Mesendoderm (in vitro differentiated cells): ENCODE measurements at regions not wholly inside any gene's neighbourhood (a gene's known extent, or its start where the extent isn't known, plus 50 kb on each side); places are given as distances from the start of the nearest gene placed in this dataset.

Experiments
- DNase-seq: peaks from one replicate; pipeline ENCODE4 v3.0.0; 2013
- H2AK5ac ChIP-seq: 2 replicates; pipeline ENCODE4 v1.6.1; 2013; ENCODE audit warnings: low read length, inconsistent platforms
- H2BK120ac ChIP-seq: 2 replicates; pipeline ENCODE4 v1.6.1; 2013; ENCODE audit warnings: low read depth, mild to moderate bottlenecking, low read length, moderate library complexity, mixed read lengths
- H2BK15ac ChIP-seq: replicated peaks from 2 replicates; pipeline ENCODE4 v1.6.1; 2013; ENCODE audit warnings: low read depth, mild to moderate bottlenecking, moderate library complexity
- H2BK5ac ChIP-seq: 2 replicates; pipeline ENCODE4 v1.6.1; 2013; ENCODE audit warnings: low read length, inconsistent platforms
- H3K18ac ChIP-seq: 2 replicates; pipeline ENCODE4 v1.6.1; 2013; ENCODE audit warnings: mild to moderate bottlenecking, low read length, mixed read lengths
- H3K23ac ChIP-seq: one replicate; pipeline ENCODE4 v1.6.1; 2013; ENCODE audit warnings: low read length
- H3K27ac ChIP-seq: 2 replicates; pipeline ENCODE4 v1.5.1; 2013; ENCODE audit warnings: low read depth, mild to moderate bottlenecking, inconsistent platforms, low read length, moderate library complexity
- H3K27me3 ChIP-seq: 2 replicates; pipeline ENCODE4 v1.6.1; 2013; ENCODE audit warnings: low read length, control low read depth, mild to moderate bottlenecking, inconsistent platforms; ENCODE audit not compliant: insufficient read depth, poor library complexity
- H3K36me3 ChIP-seq: 2 replicates; pipeline ENCODE4 v1.6.1; 2013; ENCODE audit warnings: low read length, inconsistent platforms; ENCODE audit not compliant: control insufficient read depth, insufficient read depth
- H3K4ac ChIP-seq: one replicate; pipeline ENCODE4 v1.6.1; 2013; ENCODE audit warnings: low read depth, mild to moderate bottlenecking, low read length, moderate library complexity
- H3K4me1 ChIP-seq: 2 replicates; pipeline ENCODE4 v1.6.1; 2013; ENCODE audit warnings: low read depth, low read length, inconsistent platforms; ENCODE audit not compliant: control insufficient read depth
- H3K4me2 ChIP-seq: 2 replicates; pipeline ENCODE4 v1.6.1; 2013; ENCODE audit warnings: low read length
- H3K4me3 ChIP-seq: 2 replicates; pipeline ENCODE4 v1.5.1; 2013; ENCODE audit warnings: mild to moderate bottlenecking, low read length
- H3K56ac ChIP-seq: one replicate; pipeline ENCODE4 v1.6.1; 2013; ENCODE audit warnings: low read length
- H3K79me1 ChIP-seq: 2 replicates; pipeline ENCODE4 v1.6.1; 2013; ENCODE audit warnings: low read length, inconsistent platforms
- H3K79me2 ChIP-seq: 2 replicates; pipeline ENCODE4 v1.6.1; 2013; ENCODE audit warnings: mild to moderate bottlenecking, low read length; ENCODE audit not compliant: control insufficient read depth, insufficient read depth
- H3K9ac ChIP-seq: 2 replicates; pipeline ENCODE4 v1.6.1; 2013; ENCODE audit warnings: low read length, inconsistent platforms
- H4K5ac ChIP-seq: one replicate; pipeline ENCODE4 v1.6.1; 2013; ENCODE audit warnings: low read length
- H4K8ac ChIP-seq: one replicate; pipeline ENCODE4 v1.6.1; 2013; ENCODE audit warnings: low read depth, mild to moderate bottlenecking, control low read depth, low read length, moderate library complexity
- WGBS: extraction: QIAGEN DNeasy Blood & Tissue Kit; methylation state at CpG from one replicate; pipeline ENCODE4 v1.1.7; 2013; ENCODE audit warnings: low lambda C conversion rate, missing lambda C conversion rate; ENCODE audit not compliant: insufficient coverage; ENCODE audit errors: extremely low coverage; 5-methylcytosine and 5-hydroxymethylcytosine counted together

DNA sequence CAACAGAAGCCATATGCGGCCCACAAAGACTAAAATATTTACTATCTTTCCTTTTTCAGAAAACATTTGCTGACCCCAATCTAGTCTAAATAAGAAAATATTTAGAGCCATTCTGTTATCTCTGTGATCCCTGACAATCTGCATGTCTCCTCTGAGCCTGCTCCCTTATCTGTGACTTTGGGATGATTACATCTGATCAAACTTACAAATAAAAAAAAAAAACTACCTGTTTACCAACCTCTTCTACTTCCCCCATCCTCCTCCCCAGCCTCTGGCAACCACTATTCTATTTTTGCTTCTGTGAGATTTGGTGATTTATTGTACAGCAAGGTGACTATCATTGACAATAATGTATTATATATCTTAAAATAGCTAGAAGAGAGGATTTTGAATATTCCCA is 176.3 kb upstream of the CD180 start:
- no peaks in the 10 kb centered on the region for H3K36me3 ChIP-seq
- H3K4me2 ChIP-seq: no peak overlapping the region
- no peaks in the 10 kb centered on the region for H3K79me1 ChIP-seq
- no peak overlapping the region for H3K23ac ChIP-seq
- H3K27ac ChIP-seq: no peak overlapping the region
- H3K56ac ChIP-seq: no peak overlapping the region
- no peak overlapping the region for H2BK5ac ChIP-seq
- no peaks in the 10 kb centered on the region for H3K4me1 ChIP-seq
- no peak overlapping the region for H2BK120ac ChIP-seq
- H2BK15ac ChIP-seq: no peak overlapping the region
- no peak overlapping the region for H4K5ac ChIP-seq
- H3K4me3 ChIP-seq: no peak overlapping the region
- no peaks in the 10 kb centered on the region for H3K79me2 ChIP-seq
- H4K8ac ChIP-seq: no peak overlapping the region
- peak; percentile 20 for DNase-seq
- H2AK5ac ChIP-seq: no peak overlapping the region
- H3K18ac ChIP-seq: no peak overlapping the region
- H3K9ac ChIP-seq: no peak overlapping the region
- H3K4ac ChIP-seq: no peak overlapping the region
- H3K27me3 ChIP-seq: no peaks in the 10 kb centered on the region
- WGBS: no CpG with 5 or more reads among the region's 1 CpG

DNA sequence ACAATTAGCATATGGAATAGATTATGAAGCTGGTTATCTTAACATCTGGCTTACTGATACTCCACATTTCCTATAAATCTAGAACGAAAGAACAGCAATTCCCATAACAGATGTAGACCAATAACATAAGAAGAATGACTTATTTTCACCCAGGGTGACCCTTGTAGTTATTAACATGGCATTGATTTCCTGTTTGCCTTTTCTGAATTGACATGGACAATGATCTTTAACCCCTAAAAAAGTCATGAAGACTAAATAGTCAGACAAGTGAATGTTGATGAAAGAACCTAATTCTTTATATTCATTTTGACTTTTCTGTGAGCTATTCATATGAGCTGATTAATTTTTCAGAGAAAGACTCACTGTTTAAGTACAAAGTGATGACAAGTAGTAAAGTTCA is 175.3 kb upstream of the CD180 start:
- Histone ChIP-seq H3K27me3 (no peaks in the 10 kb centered on the region), H3K18ac (no peak overlapping the region), H2BK120ac (no peak overlapping the region), H2AK5ac (no peak overlapping the region), H4K8ac (no peak overlapping the region), H2BK15ac (no peak overlapping the region), H3K4ac (no peak overlapping the region), H3K23ac (no peak overlapping the region), H2BK5ac (no peak overlapping the region), H3K4me3 (no peak overlapping the region), H3K79me1 (no peaks in the 10 kb centered on the region), H3K36me3 (no peaks in the 10 kb centered on the region), H4K5ac (no peak overlapping the region), H3K9ac (no peak overlapping the region), H3K4me1 (no peaks in the 10 kb centered on the region), H3K56ac (no peak overlapping the region), H3K27ac (no peak overlapping the region), H3K79me2 (no peaks in the 10 kb centered on the region), H3K4me2 (no peak overlapping the region)
- no CpG with 5 or more reads among the region's 1 CpG for WGBS
- no peak for DNase-seq

DNA sequence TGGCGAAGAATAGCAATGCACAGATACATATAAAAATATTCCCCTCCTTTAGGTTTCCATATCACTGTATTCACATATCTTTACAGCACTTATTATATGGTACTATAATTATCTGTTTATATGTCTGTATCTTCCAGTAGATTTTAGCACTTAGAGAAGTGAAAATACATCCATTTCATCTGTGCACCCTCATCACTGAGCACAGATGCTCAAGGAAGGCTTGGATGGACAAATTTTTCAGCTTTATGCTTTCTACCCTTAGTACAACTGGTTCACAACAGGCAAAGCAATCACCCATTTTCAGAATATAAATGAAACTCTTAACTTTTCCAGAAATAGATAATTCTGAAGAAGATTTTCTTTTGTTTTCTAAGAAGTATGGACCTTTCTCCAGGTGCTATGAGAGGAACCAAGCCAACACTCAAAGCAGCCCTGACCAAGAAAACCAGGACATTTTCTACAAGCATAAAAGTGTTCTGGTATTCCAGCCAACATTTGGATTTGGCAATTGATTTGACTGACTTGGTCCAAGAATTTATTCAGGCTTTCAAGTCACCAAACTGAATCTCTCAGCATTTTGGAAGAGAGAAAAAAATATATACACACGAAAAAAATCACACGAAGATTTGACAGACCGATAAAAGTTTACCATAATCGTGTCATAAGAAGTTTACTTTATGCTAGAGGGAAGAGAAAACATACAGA is 170.2 kb upstream of the CD180 start:
- no peak overlapping the region for H3K9ac ChIP-seq
- H4K5ac ChIP-seq: no peak overlapping the region
- H4K8ac ChIP-seq: no peak overlapping the region
- no peak overlapping the region for H2BK120ac ChIP-seq
- no peaks in the 10 kb centered on the region for H3K79me2 ChIP-seq
- no CpG with 5 or more reads among the region's 5 CpGs for WGBS
- H3K4ac ChIP-seq: no peak overlapping the region
- H3K4me1 ChIP-seq: no peaks in the 10 kb centered on the region
- no peak overlapping the region for H3K4me2 ChIP-seq
- H3K27ac ChIP-seq: no peak overlapping the region
- no peak overlapping the region for H3K56ac ChIP-seq
- no peaks in the 10 kb centered on the region for H3K27me3 ChIP-seq
- H3K18ac ChIP-seq: no peak overlapping the region
- no peak overlapping the region for H2AK5ac ChIP-seq
- H2BK5ac ChIP-seq: no peak overlapping the region
- no peak overlapping the region for H2BK15ac ChIP-seq
- H3K79me1 ChIP-seq: no peaks in the 10 kb centered on the region
- H3K4me3 ChIP-seq: no peak overlapping the region
- H3K23ac ChIP-seq: no peak overlapping the region
- no peak for DNase-seq
- H3K36me3 ChIP-seq: no peaks in the 10 kb centered on the region

DNA sequence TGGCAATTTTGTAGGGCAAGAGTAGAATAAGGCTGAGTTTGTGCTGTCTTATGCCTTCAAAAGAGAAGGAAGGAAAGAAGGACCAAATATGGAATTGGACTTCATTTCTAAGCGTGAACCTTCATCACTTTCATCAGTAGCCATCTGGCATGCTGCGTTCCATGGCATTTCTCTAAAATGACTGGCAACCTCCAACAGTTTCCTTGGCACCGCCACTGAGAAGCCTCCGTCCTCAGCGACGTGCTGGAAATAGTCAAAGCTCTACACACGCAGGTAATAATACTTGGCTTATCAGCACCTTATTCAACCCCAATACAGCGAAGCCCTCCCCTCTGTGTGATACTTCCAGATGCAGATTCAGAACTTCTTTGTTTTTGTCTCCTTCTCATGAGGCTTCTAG is 169.7 kb upstream of the CD180 start:
- Histone ChIP-seq H3K27ac (no peak overlapping the region), H4K8ac (no peak overlapping the region), H3K9ac (no peak overlapping the region), H2BK5ac (no peak overlapping the region), H3K18ac (no peak overlapping the region), H3K4me1 (no peaks in the 10 kb centered on the region), H2BK15ac (no peak overlapping the region), H2BK120ac (no peak overlapping the region), H4K5ac (no peak overlapping the region), H2AK5ac (no peak overlapping the region), H3K56ac (no peak overlapping the region), H3K4me3 (no peak overlapping the region), H3K36me3 (no peaks in the 10 kb centered on the region), H3K23ac (no peak overlapping the region), H3K4ac (no peak overlapping the region), H3K4me2 (no peak overlapping the region), H3K79me1 (no peaks in the 10 kb centered on the region), H3K27me3 (no peaks in the 10 kb centered on the region), H3K79me2 (no peaks in the 10 kb centered on the region)
- no peak for DNase-seq
- no CpG with 5 or more reads among the region's 8 CpGs for WGBS

DNA sequence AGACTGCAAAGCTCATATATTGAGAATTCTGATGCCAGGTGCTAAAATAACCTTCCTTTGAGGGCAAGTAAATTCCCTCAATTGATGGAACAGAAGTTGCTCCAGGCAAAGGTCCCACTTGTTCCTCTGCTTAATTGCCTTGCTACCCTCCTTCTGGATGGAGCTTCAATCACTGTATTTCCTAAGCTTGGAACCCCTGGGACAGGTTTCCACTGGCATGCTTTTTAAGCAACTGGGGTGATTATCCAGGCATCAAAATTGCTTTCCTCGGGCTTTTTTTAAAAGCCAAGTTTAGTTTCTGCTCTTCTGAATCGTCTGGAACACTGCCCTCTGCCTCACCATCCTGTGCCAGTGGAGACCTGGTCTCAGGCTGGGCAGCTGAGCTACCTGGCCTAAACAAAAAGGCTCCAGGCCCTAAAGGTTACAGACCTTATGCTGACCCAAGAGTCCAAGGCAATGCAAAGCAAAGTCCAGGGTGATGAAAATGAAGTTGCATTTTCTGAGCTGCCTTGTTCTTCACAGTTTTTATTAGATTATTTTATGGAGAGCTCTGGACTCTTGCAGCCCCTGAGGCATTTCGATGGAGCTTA is 167.9 kb upstream of the CD180 start:
- Histone ChIP-seq H2BK120ac (no peak overlapping the region), H3K36me3 (no peaks in the 10 kb centered on the region), H3K79me2 (no peaks in the 10 kb centered on the region), H4K8ac (no peak overlapping the region), H2BK15ac (no peak overlapping the region), H3K23ac (no peak overlapping the region), H3K4ac (no peak overlapping the region), H2BK5ac (no peak overlapping the region), H3K4me1 (no peaks in the 10 kb centered on the region), H3K27ac (no peak overlapping the region), H2AK5ac (no peak overlapping the region), H3K79me1 (no peaks in the 10 kb centered on the region), H3K27me3 (no peaks in the 10 kb centered on the region), H4K5ac (no peak overlapping the region), H3K4me2 (no peak overlapping the region), H3K9ac (no peak overlapping the region), H3K4me3 (no peak overlapping the region), H3K18ac (no peak overlapping the region), H3K56ac (no peak overlapping the region)
- no peak for DNase-seq
- no CpG with 5 or more reads among the region's 3 CpGs for WGBS

DNA sequence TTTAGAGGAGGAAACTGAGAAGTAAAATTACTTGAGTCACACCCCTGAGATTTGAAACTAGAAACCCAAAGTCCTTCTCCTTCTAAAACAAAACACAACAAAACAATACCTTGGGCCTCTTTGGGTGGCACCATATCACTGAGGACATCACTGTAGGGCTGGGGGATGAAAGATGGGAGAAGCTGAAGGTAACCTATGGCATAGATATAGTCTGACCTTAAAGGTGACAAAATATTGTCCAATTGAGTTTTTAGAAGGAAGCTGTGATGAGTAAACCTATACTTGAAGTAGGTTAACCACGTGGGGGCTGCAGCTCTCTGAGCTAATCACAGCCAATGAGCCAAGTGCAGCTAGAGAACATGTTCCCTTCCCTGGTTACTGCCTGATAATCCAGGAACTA is 167.4 kb upstream of the CD180 start:
- Histone ChIP-seq H3K23ac (no peak overlapping the region), H3K56ac (no peak overlapping the region), H3K4me3 (no peak overlapping the region), H3K18ac (no peak overlapping the region), H3K36me3 (no peaks in the 10 kb centered on the region), H3K79me1 (no peaks in the 10 kb centered on the region), H3K79me2 (no peaks in the 10 kb centered on the region), H2BK5ac (no peak overlapping the region), H3K9ac (no peak overlapping the region), H2AK5ac (no peak overlapping the region), H4K5ac (no peak overlapping the region), H3K27me3 (no peaks in the 10 kb centered on the region), H2BK15ac (no peak overlapping the region), H4K8ac (no peak overlapping the region), H3K4me1 (no peaks in the 10 kb centered on the region), H3K27ac (no peak overlapping the region), H3K4me2 (no peak overlapping the region), H2BK120ac (no peak overlapping the region), H3K4ac (no peak overlapping the region)
- DNase-seq: no peak
- no CpG with 5 or more reads among the region's 1 CpG for WGBS
